ENCODE measurements at regions not wholly inside any gene's neighbourhood (a gene's known extent, or its start where the extent isn't known, plus 50 kb on each side); places are given as distances from the start of the nearest gene placed in this dataset.
A peak's percentile ranks its signal among the peaks of the same experiment; 100 is the strongest.

GRCh38 chr2:19073522-19073921, 284.9 kb downstream of the OSR1 start:
- TF ChIP-seq RCOR1 (IDR thresholded peaks at IDR 0.05; ENCODE audit: insufficient replicate concordance, low read length) (no peak), RAD21 (IDR thresholded peaks at IDR 0.05; ENCODE audit: low read length) (peak; percentile 5; the same call in 1 of the 2 replicates), MXI1 (IDR thresholded peaks at IDR 0.05; ENCODE audit: borderline replicate concordance, low read depth, low read length) (no peak), FOS (IDR thresholded peaks at IDR 0.05; ENCODE audit: low read depth, low read length) (0 out of 2 replicates have a peak, but pooled peaks have one; percentile 4)
- H3K79me1 ChIP-seq (ENCODE audit: low read depth in 1 of 2, low read length in 2 of 2) = no peaks in the 10 kb centered on the region
- peak overlapping the region; percentile 16 for H2BK5ac ChIP-seq (ENCODE audit: low read depth, low read length, poor library complexity, severe bottlenecking)
- H4K8ac ChIP-seq (ENCODE audit: low read depth in 2 of 2, low read length in 2 of 2) = peak overlapping the region in 1 of 2 experiments; percentile 42; a peak in 1 of 4 replicates
- DNase-seq (peak; percentile 83), ATAC-seq (ENCODE audit: low read depth) (peak; percentile 85)
- 70% methylated on average over 2 of the region's 4 CpGs; no CpG with 5 or more reads in 1 of the 2 experiments for WGBS, 2 experiments (ENCODE audit: extremely low coverage in 2 of 2, insufficient read length in 1 of 2)
- peaks cover 8% of the 10 kb centered on the region for H3K4me1 ChIP-seq (ENCODE audit: control insufficient read depth, insufficient read depth, low read length)
- H2BK15ac ChIP-seq (ENCODE audit: low read depth, low read length) = peak overlapping the region; percentile 5; the same call in 1 of the 3 replicates
- peak overlapping the region; percentile 62 for H2BK120ac ChIP-seq (ENCODE audit: low read depth, low read length)
- H2AFZ ChIP-seq (replicated peaks; ENCODE audit: low read length, poor library complexity) = peak overlapping the region; percentile 74
- H3K23ac ChIP-seq (ENCODE audit: low read depth, low read length) = 0 out of 2 replicates have a peak overlapping the region, but pooled peaks have one; percentile 31
- H3K36me3 ChIP-seq (ENCODE audit: control insufficient read depth, insufficient read depth, low read length) = no peaks in the 10 kb centered on the region
- peaks cover 12% of the 10 kb centered on the region for H3K9me1 ChIP-seq (ENCODE audit: insufficient read depth, low read length)
- H4K20me1 ChIP-seq (ENCODE audit: insufficient read depth, low read length) = no peaks in the 10 kb centered on the region
- no peaks in the 10 kb centered on the region for H3K27me3 ChIP-seq (ENCODE audit: control insufficient read depth, insufficient read depth, low read length)
- intact Hi-C loops (cut with micrococcal nuclease) (no loop called here), in situ Hi-C loops (cut with MboI; ENCODE audit: low sequenced_read_pairs) (no loop called here), dilution Hi-C loops (cut with HindIII; ENCODE audit: low sequenced_read_pairs, unreplicated experiment) (no loop called here)
- peak overlapping the region; percentile 78 for H3K14ac ChIP-seq (replicated peaks; ENCODE audit: low read depth, low read length)
- no peaks in the 10 kb centered on the region for H3K9me3 ChIP-seq (ENCODE audit: control insufficient read depth, insufficient read depth, low read length)
- BruUV-seq (replicated peaks) = no TSS peak
- 0 out of 2 replicates have a peak overlapping the region, but pooled peaks have one; percentile 20 for H2AK5ac ChIP-seq (ENCODE audit: low read depth, low read length)
- no peak overlapping the region for H3K4me3 ChIP-seq (ENCODE audit: insufficient read depth, low read depth, low read length)
- H2BK20ac ChIP-seq (ENCODE audit: low read depth, low read length) = peak overlapping the region; percentile 67; the same call in 1 of the 2 replicates
- H3K56ac ChIP-seq (ENCODE audit: extremely low read depth, insufficient read depth, low read length) = no peak overlapping the region
- H3K4me2 ChIP-seq (ENCODE audit: low read depth, low read length) = no peak overlapping the region
- H3K18ac ChIP-seq (ENCODE audit: low read depth, low read length) = peak overlapping the region; percentile 74; the same call in 1 of the 2 replicates
- H2AK9ac ChIP-seq (replicated peaks; ENCODE audit: low read depth, low read length, poor library complexity) = peak overlapping the region; percentile 47
- H3K9ac ChIP-seq (ENCODE audit: low read depth, low read length) = no peak overlapping the region
- no peak overlapping the region; the same call in 1 of the 2 replicates for H4K91ac ChIP-seq (ENCODE audit: insufficient read depth, low read depth, low read length)
- H4K5ac ChIP-seq (ENCODE audit: low read depth, low read length) = peak overlapping the region; percentile 46; the same call in 1 of the 2 replicates
- ChIA-PET CTCF (interaction anchor here (0.6 kb wide), 1 partner anchor 11 kb away, joined by 6 read pairs; no protein-coding TSS in a partner anchor), POLR2A (ENCODE audit: unreplicated experiment) (no interaction called here)
- peak overlapping the region; percentile 64 for H3K4ac ChIP-seq (ENCODE audit: low read depth, low read length)
- H3K27ac ChIP-seq (ENCODE audit: insufficient read depth, low read length) = no peak overlapping the region

Data from IMR-90 (cell line).